ENCODE measurements at regions not wholly inside any gene's neighbourhood (a gene's known extent, or its start where the extent isn't known, plus 50 kb on each side); places are given as distances from the start of the nearest gene placed in this dataset.

GRCh38 chr5:130397132-130397531 is 492.9 kb downstream of the CHSY3 start:
- TF ChIP-seq CTCF (conservative IDR thresholded peaks at IDR 0.05; ENCODE audit: low read depth in 2 of 2): no peak
- TF ChIP-seq ZNF462 (CRISPR knock-in tag; IDR thresholded peaks at IDR 0.05): no peak
- TF ChIP-seq CREB1 (CRISPR knock-in tag; IDR thresholded peaks at IDR 0.05; ENCODE audit: low read depth): no peak
- TF ChIP-seq STAT1 (IDR thresholded peaks at IDR 0.05; ENCODE audit: unreplicated experiment): no peak
- no peak for TF ChIP-seq JUNB (IDR thresholded peaks at IDR 0.05; ENCODE audit: unreplicated experiment)
- no peak for TF ChIP-seq EZH2 (IDR thresholded peaks at IDR 0.05; ENCODE audit: low read depth, unreplicated experiment)
- no peak for TF ChIP-seq ZNF331 (CRISPR knock-in tag; IDR thresholded peaks at IDR 0.05; ENCODE audit: low read depth)
- TF ChIP-seq EZH2phosphoT487 (IDR thresholded peaks at IDR 0.05; ENCODE audit: unreplicated experiment): no peak
- TF ChIP-seq, protein P1, sequence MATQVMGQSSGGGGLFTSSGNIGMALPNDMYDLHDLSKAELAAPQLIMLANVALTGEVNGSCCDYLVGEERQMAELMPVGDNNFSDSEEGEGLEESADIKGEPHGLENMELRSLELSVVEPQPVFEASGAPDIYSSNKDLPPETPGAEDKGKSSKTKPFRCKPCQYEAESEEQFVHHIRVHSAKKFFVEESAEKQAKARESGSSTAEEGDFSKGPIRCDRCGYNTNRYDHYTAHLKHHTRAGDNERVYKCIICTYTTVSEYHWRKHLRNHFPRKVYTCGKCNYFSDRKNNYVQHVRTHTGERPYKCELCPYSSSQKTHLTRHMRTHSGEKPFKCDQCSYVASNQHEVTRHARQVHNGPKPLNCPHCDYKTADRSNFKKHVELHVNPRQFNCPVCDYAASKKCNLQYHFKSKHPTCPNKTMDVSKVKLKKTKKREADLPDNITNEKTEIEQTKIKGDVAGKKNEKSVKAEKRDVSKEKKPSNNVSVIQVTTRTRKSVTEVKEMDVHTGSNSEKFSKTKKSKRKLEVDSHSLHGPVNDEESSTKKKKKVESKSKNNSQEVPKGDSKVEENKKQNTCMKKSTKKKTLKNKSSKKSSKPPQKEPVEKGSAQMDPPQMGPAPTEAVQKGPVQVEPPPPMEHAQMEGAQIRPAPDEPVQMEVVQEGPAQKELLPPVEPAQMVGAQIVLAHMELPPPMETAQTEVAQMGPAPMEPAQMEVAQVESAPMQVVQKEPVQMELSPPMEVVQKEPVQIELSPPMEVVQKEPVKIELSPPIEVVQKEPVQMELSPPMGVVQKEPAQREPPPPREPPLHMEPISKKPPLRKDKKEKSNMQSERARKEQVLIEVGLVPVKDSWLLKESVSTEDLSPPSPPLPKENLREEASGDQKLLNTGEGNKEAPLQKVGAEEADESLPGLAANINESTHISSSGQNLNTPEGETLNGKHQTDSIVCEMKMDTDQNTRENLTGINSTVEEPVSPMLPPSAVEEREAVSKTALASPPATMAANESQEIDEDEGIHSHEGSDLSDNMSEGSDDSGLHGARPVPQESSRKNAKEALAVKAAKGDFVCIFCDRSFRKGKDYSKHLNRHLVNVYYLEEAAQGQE (IDR thresholded peaks at IDR 0.05; ENCODE audit: unreplicated experiment): no peak
- TF ChIP-seq, protein P2, sequence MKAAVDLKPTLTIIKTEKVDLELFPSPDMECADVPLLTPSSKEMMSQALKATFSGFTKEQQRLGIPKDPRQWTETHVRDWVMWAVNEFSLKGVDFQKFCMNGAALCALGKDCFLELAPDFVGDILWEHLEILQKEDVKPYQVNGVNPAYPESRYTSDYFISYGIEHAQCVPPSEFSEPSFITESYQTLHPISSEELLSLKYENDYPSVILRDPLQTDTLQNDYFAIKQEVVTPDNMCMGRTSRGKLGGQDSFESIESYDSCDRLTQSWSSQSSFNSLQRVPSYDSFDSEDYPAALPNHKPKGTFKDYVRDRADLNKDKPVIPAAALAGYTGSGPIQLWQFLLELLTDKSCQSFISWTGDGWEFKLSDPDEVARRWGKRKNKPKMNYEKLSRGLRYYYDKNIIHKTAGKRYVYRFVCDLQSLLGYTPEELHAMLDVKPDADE (IDR thresholded peaks at IDR 0.05): no peak
- no peak for TF ChIP-seq ZNF114 (CRISPR knock-in tag; IDR thresholded peaks at IDR 0.05)
- no peak for TF ChIP-seq NANOG (IDR thresholded peaks at IDR 0.05; ENCODE audit: borderline replicate concordance)
- TF ChIP-seq POLR2AphosphoS5 (IDR thresholded peaks at IDR 0.05; ENCODE audit: low read depth): no peak
- Histone ChIP-seq H3K9me2 (ENCODE audit: insufficient read depth) (peaks cover 13% of the 10 kb centered on the region; the same call in 1 of the 2 replicates), H3K36me3 (ENCODE audit: insufficient read depth) (no peaks in the 10 kb centered on the region), H3F3A (replicated peaks; ENCODE audit: low read depth) (no peaks in the 10 kb centered on the region), H3K4me1 (ENCODE audit: insufficient read depth) (peaks cover 5% of the 10 kb centered on the region; the same call in 1 of the 2 replicates), H3K4me2 (no peak overlapping the region), H3K27ac (ENCODE audit: low read depth) (no peak overlapping the region), H3K27me3 (ENCODE audit: insufficient read depth) (no peaks in the 10 kb centered on the region), H3K4me3 (no peak overlapping the region), H4K20me1 (replicated peaks; ENCODE audit: insufficient read depth) (no peaks in the 10 kb centered on the region), H3K79me2 (replicated peaks; ENCODE audit: insufficient read depth) (no peaks in the 10 kb centered on the region), H2AFZ (peak overlapping the region; percentile 1; the same call in 1 of the 2 replicates)
- H3K27me3 Mint-ChIP-seq (ENCODE audit: insufficient read depth, low read depth, poor library complexity): no peaks in the 10 kb centered on the region
- H3K36me3 Mint-ChIP-seq (ENCODE audit: low read depth): no peaks in the 10 kb centered on the region; the same call in 2 of the 3 replicates
- peaks cover 9% of the 10 kb centered on the region; the same call in 2 of the 3 replicates for H3K4me1 Mint-ChIP-seq
- no peak overlapping the region for H3K4me3 Mint-ChIP-seq
- H3K27ac Mint-ChIP-seq: no peak overlapping the region
- DNase-seq (ENCODE audit: low spot score): no peak
- peaks cover 2% of the 10 kb centered on the region for H3K9me3 Mint-ChIP-seq
- ATAC-seq: no peak

Data from GM23338 (cell line).